GM23248 (cell line): ENCODE measurements at regions not wholly inside any gene's neighbourhood (a gene's known extent, or its start where the extent isn't known, plus 50 kb on each side); places are given as distances from the start of the nearest gene placed in this dataset.

Experiments used
- EZH2 ChIP-seq: fragments of 200-600 bp; sonication (generic); IDR thresholded peaks from 2 replicates; pipeline ENCODE4 v1.6.1; 2018; ENCODE audit warnings: antibody characterized with exemption, mild to moderate bottlenecking; ENCODE audit not compliant: insufficient read depth, poor library complexity, severe bottlenecking
- EZH2phosphoT487 ChIP-seq: fragments of 200-600 bp; sonication (generic); IDR thresholded peaks from 2 replicates; pipeline ENCODE4 v1.6.1; 2018; ENCODE audit warnings: antibody characterized with exemption, moderate library complexity, mild to moderate bottlenecking, low read depth; ENCODE audit not compliant: insufficient read depth

GRCh38 chr11:134755535-134755934 is 343.5 kb upstream of the B3GAT1 start:
- no peak for TF ChIP-seq EZH2phosphoT487
- no peak for TF ChIP-seq EZH2
